Tibial nerve (tissue), 4 donors: ENCODE measurements at regions not wholly inside any gene's neighbourhood (a gene's known extent, or its start where the extent isn't known, plus 50 kb on each side); places are given as distances from the start of the nearest gene placed in this dataset.

Experiments
- DNase-seq, 2 donors: peaks; one replicate each; pipeline ENCODE4 v3.0.0-alpha.2; 2019; ENCODE audit warnings: low spot score in 2 of 2
- H3K27ac ChIP-seq, 4 donors: fragments of 200-600 bp; sonication (generic) in 3 of 4; one replicate each; pipeline ENCODE4 v1.5.1; 2017 to 2019; ENCODE audit warnings: mild to moderate bottlenecking in 1 of 4
- H3K27me3 ChIP-seq, 2 donors: fragments of 200-600 bp; sonication (generic) in 1 of 2; one replicate each; pipeline versions ENCODE4 v1.5.1 to v1.6.0; 2017 to 2019
- H3K36me3 ChIP-seq, 3 donors: fragments of 200-600 bp; sonication (generic); one replicate each; pipeline ENCODE4 v1.5.1; 2018 to 2019
- H3K4me1 ChIP-seq, 4 donors: fragments of 200-600 bp; sonication (generic) in 3 of 4; one replicate each; pipeline ENCODE4 v1.5.1; 2017 to 2019
- H3K4me3 ChIP-seq, 4 donors: fragments of 200-600 bp; sonication (generic) in 3 of 4; one replicate each; pipeline ENCODE4 v1.5.1; 2017 to 2019; ENCODE audit warnings: mild to moderate bottlenecking in 1 of 4, moderate library complexity in 1 of 4
- H3K9me3 ChIP-seq, 4 donors: fragments of 200-600 bp; sonication (generic) in 3 of 4; one replicate each; pipeline ENCODE4 v1.5.1; 2017 to 2019
- EP300 ChIP-seq, 2 donors: sonication (generic); formaldehyde crosslinking; IDR thresholded peaks; one replicate each; pipeline ENCODE4 v1.6.1; 2017; ENCODE audit warnings: antibody characterized with exemption in 2 of 2, mild to moderate bottlenecking in 1 of 2
- POLR2A ChIP-seq, 2 donors: fragments of 450-650 bp; IDR thresholded peaks; one replicate each; pipeline ENCODE4 v1.6.1; 2017; ENCODE audit warnings: antibody characterized with exemption in 2 of 2, mild to moderate bottlenecking in 2 of 2, moderate library complexity in 2 of 2
- WGBS, 2 donors: methylation state at CpG; one replicate each; pipeline ENCODE4 v1.1.5; 2018; 5-methylcytosine and 5-hydroxymethylcytosine counted together
- TF ChIP-seq, protein P1 (sequence below), 5 experiments: fragments of 200-600 bp in 3 of 5; fragments of 450-650 bp in 2 of 5; sonication (generic) in 3 of 5; IDR thresholded peaks; one replicate each; pipeline ENCODE4 v1.5.1; 2016 to 2019; ENCODE audit warnings: antibody characterized with exemption in 5 of 5, mild to moderate bottlenecking in 3 of 5, moderate library complexity in 2 of 5

DNA sequence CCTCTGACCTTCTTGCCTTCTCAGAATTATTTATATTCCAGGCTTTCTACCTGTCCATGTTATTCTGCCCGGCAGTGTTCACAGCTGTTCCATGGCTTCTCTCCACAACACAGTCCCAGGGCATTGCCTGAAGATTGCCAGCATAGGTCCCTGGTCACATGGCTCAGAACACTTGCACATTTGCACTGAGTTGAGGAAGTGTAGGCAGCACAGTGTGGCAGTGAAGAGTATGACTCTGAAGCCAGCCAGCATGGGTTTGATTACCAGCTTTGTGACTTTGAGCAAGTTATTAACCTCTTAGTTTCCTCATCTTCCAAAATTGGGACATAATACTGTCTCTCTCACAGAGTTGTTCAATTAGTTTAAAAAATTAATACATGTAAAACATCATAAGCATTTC is 73.2 kb upstream of the NEUROD6 start:
- DNase-seq: no peak
- H3K9me3 ChIP-seq: no peaks in the 10 kb centered on the region
- TF ChIP-seq POLR2A (IDR thresholded peaks at IDR 0.05): no peak
- TF ChIP-seq EP300 (IDR thresholded peaks at IDR 0.05): no peak
- TF ChIP-seq, protein P1, sequence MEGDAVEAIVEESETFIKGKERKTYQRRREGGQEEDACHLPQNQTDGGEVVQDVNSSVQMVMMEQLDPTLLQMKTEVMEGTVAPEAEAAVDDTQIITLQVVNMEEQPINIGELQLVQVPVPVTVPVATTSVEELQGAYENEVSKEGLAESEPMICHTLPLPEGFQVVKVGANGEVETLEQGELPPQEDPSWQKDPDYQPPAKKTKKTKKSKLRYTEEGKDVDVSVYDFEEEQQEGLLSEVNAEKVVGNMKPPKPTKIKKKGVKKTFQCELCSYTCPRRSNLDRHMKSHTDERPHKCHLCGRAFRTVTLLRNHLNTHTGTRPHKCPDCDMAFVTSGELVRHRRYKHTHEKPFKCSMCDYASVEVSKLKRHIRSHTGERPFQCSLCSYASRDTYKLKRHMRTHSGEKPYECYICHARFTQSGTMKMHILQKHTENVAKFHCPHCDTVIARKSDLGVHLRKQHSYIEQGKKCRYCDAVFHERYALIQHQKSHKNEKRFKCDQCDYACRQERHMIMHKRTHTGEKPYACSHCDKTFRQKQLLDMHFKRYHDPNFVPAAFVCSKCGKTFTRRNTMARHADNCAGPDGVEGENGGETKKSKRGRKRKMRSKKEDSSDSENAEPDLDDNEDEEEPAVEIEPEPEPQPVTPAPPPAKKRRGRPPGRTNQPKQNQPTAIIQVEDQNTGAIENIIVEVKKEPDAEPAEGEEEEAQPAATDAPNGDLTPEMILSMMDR (IDR thresholded peaks at IDR 0.05): no peak
- H3K27ac ChIP-seq: no peak overlapping the region
- H3K27me3 ChIP-seq: no peaks in the 10 kb centered on the region
- WGBS, 2 donors: 58 to 69% methylated on average over 1 of the region's 1 CpG
- no peaks in the 10 kb centered on the region for H3K4me1 ChIP-seq
- no peak overlapping the region for H3K4me3 ChIP-seq
- no peaks in the 10 kb centered on the region for H3K36me3 ChIP-seq

DNA sequence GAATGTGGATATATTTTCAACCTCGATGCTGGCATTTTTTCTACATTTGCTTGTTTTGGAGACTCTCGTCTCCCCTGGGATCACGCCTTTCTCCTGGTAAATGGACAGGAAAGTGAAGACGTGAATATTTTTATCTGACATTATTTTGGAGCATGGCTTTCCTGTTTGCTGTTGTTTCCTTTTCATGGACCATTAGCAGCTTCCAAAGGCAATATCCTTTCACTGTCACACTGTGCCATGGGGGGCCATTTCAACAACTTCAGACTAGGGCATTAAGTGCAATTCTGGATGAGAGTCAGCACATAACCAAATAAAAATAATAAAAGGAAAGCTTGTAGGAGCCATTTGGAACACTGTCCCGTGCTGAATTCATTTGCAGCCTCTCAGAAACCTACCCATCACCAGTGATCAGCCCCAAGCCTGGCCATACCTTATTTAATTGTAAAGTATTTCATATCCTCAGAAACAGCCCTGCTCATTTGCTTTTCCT is 75.9 kb upstream of the NEUROD6 start:
- Histone ChIP-seq H3K4me1 (no peaks in the 10 kb centered on the region), H3K27me3 (no peaks in the 10 kb centered on the region), H3K9me3 (no peaks in the 10 kb centered on the region), H3K36me3 (no peaks in the 10 kb centered on the region), H3K4me3 (no peak overlapping the region), H3K27ac (no peak overlapping the region)
- no peak for DNase-seq
- TF ChIP-seq, protein P1 (IDR thresholded peaks at IDR 0.05): no peak
- no peak for TF ChIP-seq EP300 (IDR thresholded peaks at IDR 0.05)
- no peak for TF ChIP-seq POLR2A (IDR thresholded peaks at IDR 0.05)
- 77 to 79% methylated on average over 5 of the region's 5 CpGs for WGBS, 2 donors

DNA sequence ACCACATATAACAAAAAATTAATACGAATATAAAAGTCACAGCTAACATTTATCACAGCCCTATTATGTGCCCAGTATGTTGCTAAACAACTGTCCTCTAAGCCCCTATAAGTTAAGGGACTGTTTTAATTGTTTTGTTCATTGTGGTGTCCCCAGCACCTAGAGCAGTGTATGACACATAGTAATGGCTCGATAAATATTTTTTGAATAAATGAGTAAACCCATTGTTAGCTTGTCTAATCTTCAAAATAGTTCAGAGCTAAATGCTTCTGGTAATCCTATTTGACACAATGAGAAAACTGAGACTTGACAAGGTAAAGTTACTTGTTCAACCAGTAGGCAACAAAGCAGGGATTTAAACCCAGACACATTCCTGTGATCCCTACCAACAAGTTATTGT is 78.4 kb upstream of the NEUROD6 start:
- 87 to 93% methylated on average over 2 of the region's 2 CpGs for WGBS, 2 donors
- Histone ChIP-seq H3K4me1 (no peaks in the 10 kb centered on the region), H3K27ac (no peak overlapping the region), H3K9me3 (no peaks in the 10 kb centered on the region), H3K27me3 (no peaks in the 10 kb centered on the region), H3K4me3 (no peak overlapping the region), H3K36me3 (no peaks in the 10 kb centered on the region)
- no peak for DNase-seq
- TF ChIP-seq POLR2A (IDR thresholded peaks at IDR 0.05) (no peak), EP300 (IDR thresholded peaks at IDR 0.05) (no peak)
- TF ChIP-seq, protein P1 (IDR thresholded peaks at IDR 0.05): no peak

DNA sequence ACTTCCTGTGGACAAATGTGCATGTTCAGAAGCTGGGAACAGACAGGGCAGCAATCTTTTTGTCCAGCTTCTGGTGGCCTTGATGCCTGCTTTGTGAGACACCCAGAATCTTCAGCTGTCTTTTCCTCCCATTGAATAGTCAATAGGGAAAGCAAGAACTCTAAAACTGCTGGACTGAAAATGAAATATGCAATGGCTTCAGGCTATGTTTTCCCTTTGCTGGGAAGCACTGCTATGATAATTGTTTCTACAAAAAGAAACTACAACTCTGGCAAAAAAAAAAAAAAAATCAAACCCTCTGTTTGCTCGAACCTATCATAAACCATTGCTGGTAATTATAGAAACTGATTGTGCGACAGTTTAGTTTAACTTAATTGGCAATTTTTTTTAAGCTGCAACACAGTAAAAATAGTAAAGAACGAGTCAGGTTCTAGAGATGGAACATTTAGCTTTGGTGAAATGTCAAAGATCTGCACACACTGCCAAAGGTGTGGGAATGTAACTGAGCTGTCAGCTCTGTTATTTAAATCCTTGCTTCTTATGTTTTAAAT is 79.1 kb upstream of the NEUROD6 start:
- 51% methylated on average over 3 of the region's 3 CpGs for WGBS, 2 donors
- no peak overlapping the region for H3K4me3 ChIP-seq

DNA sequence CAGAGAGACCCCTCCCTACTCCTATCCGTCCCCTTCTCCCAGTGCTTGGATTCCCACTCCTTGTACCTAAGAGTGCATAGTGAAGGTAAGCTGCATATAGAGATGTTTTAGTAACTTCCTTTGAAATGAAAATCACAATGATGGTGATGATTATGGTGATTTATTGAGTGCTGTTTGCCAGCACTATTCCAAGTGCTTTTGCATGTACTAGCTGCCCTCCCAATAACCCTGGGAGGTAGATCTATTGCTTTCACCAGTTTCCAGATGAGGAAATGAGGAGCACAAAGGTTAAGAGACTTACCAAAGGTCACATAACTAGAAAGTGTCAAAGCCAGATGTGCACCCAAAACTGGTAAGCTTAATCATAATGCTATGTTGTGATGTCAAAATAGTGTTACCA is 80.4 kb upstream of the NEUROD6 start:
- no peaks in the 10 kb centered on the region for H3K27me3 ChIP-seq
- H3K4me1 ChIP-seq: no peaks in the 10 kb centered on the region
- H3K4me3 ChIP-seq: no peak overlapping the region
- H3K27ac ChIP-seq: no peak overlapping the region
- WGBS, 2 donors: 71 to 79% methylated on average over 1 of the region's 1 CpG
- TF ChIP-seq EP300 (IDR thresholded peaks at IDR 0.05) (no peak), POLR2A (IDR thresholded peaks at IDR 0.05) (no peak)
- TF ChIP-seq, protein P1 (IDR thresholded peaks at IDR 0.05): no peak
- DNase-seq: no peak
- no peaks in the 10 kb centered on the region for H3K36me3 ChIP-seq
- H3K9me3 ChIP-seq: no peaks in the 10 kb centered on the region

More for the DNA sequence above, 79.1 kb upstream of the NEUROD6 start:
- Histone ChIP-seq H3K4me1 (no peaks in the 10 kb centered on the region), H3K9me3 (no peaks in the 10 kb centered on the region), H3K27ac (no peak overlapping the region), H3K36me3 (no peaks in the 10 kb centered on the region), H3K27me3 (no peaks in the 10 kb centered on the region)
- no peak for TF ChIP-seq POLR2A (IDR thresholded peaks at IDR 0.05)
- no peak for TF ChIP-seq EP300 (IDR thresholded peaks at IDR 0.05)
- no peak for DNase-seq

DNA sequence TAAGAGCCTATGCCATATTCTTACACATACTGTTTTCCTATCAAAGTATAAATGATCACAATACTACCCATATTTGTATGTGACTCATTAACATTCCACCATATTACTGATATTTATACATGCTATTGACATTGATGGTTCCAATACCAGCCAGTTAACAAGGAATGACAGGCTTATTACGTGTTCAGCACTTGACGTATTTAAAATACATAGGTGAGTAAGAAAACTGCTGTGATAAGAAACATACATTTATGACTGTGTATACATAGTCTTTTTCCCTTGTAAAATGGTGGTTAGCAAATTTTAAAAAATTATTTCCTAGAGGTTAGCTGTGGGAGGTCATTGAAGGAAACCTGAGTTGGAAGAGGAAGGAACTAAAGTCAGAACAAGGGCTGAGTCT is 81.1 kb upstream of the NEUROD6 start:
- Histone ChIP-seq H3K9me3 (no peaks in the 10 kb centered on the region), H3K27me3 (no peaks in the 10 kb centered on the region), H3K27ac (no peak overlapping the region), H3K4me3 (no peak overlapping the region), H3K36me3 (no peaks in the 10 kb centered on the region), H3K4me1 (no peaks in the 10 kb centered on the region)
- no peak for DNase-seq
- 88 to 98% methylated on average over 2 of the region's 2 CpGs for WGBS, 2 donors
- no peak for TF ChIP-seq POLR2A (IDR thresholded peaks at IDR 0.05)
